GM19025 (cell line): ENCODE measurements at regions not wholly inside any gene's neighbourhood (a gene's known extent, or its start where the extent isn't known, plus 50 kb on each side); places are given as distances from the start of the nearest gene placed in this dataset.

Experiments
- ATAC-seq: cut with Tn5 transposase; IDR thresholded peaks from one replicate; pipeline ENCODE4 v1.9.1; 2021; ENCODE audit warnings: mild to moderate bottlenecking, low read depth, moderate library complexity; ENCODE audit not compliant: unreplicated experiment

DNA sequence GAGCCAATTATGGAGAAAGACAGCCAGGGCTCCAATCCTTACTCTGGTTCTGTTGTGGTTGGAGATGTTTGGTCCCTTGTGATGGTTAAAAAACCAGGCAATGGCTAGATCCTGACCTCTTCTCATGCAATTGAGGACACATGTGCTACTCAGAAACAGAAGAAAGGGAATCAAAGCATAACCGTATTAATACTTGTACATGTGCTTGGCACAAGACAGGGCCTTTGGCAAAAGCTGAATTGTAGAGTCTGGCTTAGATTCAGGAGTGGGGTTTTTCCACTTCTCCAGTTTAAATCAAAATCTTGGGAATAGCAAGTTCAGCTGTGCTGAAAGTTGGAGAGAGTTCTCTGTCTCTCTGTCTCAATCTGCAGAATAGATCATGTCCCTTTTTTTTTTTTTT is 80.1 kb upstream of the E2F8 start:
- ATAC-seq, result no peak

DNA sequence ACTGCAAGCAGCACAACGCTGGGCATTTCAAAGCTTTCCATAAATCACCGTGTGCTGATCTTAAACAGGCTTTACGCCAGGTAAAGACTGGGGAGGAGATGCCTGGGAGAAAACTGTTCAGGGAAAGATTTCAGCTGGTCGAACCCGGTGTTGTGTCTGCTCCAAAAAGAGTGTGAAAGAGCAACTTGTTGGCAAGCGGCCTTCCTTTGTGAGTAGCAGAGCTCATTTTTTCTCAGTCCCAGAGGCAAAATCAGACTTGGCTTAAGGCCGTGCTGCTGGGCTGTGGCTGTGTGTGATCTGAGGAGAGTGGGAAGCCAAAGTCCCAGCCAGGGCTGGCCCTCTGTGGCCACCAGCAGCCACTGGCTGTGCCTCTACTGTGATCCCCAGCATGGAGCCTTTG is 75.7 kb upstream of the E2F8 start:
- ATAC-seq, result no peak

DNA sequence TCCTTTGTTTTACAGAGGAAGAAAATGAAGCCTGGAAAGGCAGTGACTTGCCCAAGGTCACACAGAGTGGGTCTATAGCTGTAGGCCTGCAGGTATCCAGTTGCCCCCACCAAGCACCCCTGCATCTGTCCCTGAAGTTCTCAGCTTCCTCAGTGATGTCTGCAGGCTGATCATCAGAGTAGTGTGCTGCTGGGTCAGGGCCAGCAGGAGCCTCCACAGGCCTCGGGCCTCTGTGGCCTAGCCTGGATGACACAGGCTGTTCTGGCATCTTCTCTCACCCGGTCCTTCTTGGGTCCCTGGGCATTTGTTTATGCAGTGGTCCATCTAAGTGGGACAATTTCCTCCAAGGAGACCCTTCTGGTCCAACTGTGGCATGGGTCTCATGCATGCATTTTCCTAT is 74.8 kb upstream of the E2F8 start:
- ATAC-seq, result no peak

DNA sequence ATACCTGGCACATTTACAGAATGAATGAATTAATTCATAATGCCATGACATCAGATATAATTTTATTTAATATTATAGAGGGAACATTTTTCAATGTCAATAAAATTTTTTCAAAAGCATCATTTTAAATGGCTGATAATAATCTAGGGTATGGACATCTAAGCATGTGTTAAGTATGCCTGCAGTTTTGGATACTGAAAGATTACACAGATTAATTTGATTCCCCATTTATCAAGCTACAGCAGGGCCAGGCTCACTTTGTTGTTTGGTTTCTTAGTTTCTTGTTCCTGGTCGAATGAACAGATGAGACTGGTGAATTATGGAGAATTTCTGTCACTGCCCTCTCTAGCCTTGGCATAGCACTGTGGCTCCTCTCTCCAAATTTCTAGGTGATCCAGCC is 72.4 kb upstream of the E2F8 start:
- ATAC-seq, result no peak

DNA sequence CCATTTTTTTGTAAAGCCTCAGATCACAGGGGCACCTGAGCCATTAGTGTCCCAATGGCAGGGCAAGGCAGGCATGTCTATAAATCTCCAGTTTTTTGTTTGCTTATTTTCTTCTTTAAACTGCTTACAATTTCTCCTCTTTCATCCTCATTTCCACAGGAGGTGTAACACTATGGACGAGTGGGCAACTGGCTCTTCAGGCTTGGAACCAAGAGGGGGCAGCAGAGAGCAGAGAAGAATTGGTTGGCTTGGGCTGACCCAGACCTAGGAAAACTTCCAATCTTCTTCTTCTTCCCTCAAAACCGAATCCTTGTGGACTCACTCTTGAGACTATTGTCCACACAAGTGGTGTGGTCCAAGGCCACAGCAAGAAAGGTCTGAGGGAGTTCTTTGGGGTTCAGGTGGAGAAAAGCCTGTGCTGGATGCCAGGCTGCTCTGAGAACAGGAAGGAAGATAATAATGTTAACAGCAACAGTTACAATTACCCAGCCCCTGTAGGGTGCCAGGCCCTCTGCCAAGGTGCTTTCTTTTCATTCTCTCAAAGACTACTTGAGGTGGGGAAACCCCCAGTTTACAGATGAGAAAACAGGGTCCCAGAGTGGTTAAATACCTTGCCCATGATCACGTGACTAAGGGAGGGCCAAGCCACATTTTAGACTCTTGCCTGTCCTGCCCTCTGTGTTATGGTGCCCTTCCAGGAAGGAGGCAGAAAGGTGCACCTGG is 70.7 kb upstream of the E2F8 start:
- no peak for ATAC-seq

DNA sequence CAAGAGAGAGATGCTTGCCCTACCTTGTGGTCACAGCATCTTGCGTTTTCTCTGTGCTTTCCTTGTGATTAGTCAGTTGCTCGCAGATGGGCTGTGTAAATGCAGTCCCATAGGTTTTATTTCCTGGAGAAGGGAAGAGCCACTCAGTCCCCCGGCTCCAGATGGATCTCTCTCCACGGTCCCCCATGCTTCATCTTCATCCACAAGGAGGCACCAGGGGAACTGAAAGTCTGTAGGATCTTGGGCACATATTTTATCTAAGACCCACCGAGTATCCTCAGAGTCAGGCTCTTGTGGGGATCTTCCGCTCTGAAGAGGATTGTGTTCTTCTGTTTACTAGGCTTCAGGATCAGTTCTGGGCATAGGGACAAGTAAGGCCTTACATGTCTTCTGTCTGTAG is 66.8 kb upstream of the E2F8 start:
- ATAC-seq, result no peak

DNA sequence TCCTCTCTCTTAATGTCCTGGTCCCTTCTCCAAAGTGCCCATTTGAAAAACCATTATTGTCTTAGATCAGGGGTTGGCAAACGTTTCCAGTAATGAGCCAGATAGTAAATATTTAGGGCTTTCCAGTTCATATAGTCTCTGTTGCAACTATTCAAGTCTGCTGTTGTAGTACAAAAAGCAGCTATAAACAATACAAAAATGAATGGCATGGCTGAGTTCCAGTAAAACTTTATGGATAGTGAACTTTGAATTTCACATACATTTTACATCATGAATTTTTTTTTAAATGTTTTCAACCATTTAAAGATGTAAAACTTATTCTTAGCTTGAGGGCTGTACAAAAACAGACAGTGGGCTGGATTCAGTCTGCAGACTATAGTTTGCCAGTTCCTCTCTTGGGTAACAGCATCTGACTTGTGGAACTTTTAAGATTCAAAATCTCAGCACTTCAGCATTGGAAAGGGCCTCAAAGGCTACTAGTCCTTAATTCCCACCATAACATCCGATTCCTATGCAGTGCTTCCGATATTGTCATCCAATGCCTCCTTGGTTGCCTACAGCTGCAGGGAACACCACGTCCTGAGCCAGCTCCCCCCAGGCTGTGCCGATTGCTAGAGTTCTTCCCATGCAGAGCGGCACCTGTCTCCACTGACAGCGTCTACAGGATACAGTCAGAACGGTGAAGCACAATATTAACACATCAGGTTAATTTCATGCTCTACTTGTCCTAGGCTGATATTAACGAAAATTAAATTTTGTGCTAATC is 65.6 kb upstream of the E2F8 start:
- ATAC-seq, result no peak

DNA sequence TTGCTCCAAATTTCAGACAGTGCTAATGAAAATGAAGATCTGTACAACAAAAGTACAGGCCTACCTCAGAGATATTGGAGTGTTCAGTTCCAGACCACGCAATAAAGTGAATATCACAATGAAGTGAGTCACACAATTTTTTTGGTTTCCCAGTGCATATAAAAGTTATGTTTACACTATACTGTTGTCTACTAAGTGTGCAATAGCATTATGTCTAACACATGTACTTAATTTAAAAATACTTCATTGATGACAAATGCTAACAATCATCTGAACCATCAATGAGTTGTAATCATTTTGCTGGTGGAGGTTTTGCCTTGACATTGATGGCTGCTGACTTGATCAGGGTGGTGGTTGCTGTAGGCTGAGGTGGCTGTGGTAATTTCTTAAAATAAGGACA is 60.6 kb upstream of the E2F8 start:
- ATAC-seq, result no peak

DNA sequence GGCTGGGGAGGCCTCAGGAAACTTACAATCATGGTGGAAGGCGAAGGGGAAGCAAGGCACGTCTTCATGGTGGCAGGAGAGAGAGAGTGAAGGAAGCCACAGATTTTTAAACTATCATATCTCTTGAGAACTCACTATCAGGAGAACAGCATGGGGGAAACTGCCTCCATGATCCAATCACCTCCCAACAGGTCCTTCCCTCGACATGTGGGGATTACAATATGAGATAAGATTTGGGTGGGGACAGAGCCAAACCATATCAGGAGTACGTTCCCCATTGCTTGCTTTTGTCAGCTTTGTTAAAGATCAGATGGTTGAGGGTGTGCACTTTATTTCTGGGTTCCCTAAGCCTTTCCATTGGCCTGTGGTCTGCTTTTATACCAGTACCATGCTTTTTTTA is 53.7 kb upstream of the E2F8 start:
- ATAC-seq, result no peak

DNA sequence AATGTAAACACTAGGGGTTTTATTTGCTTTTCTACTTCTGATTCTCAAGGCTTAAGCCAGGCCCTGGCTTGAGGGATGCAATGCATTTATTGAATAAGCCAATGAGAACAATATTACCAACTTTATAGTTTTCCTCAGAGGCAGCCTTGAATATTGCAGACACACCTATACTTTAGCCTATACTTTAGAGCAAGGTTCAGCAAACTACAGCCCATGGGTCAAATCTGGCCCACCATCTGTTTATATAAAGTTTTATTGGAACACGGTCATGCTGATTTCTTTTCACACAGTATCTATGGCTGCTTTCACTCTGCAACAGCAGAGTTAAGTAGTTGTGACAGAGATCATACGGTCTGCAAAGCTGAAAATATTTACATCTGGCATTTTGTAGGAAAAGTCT is 50.3 kb upstream of the E2F8 start:
- ATAC-seq, result no peak
